Neutrophil (primary cell): ENCODE measurements at regions not wholly inside any gene's neighbourhood (a gene's known extent, or its start where the extent isn't known, plus 50 kb on each side); places are given as distances from the start of the nearest gene placed in this dataset.

ENCODE experiments used
- H3K27ac ChIP-seq: fragments of 200-600 bp; sonication (generic); 2 replicates; pipeline ENCODE4 v1.5.1; 2016; ENCODE audit warnings: mild to moderate bottlenecking, moderate library complexity
- H3K27me3 ChIP-seq: fragments of 200-600 bp; sonication (generic); 2 replicates; pipeline ENCODE4 v1.6.0; 2016; ENCODE audit warnings: mild to moderate bottlenecking
- H3K36me3 ChIP-seq: fragments of 200-600 bp; sonication (generic); 2 replicates; pipeline ENCODE4 v1.5.1; 2017
- H3K4me1 ChIP-seq, 2 experiments: fragments of 200-600 bp in 1 of 2; sonication (generic) in 1 of 2; 1 replicate in 1 of 2; 2 replicates in 1 of 2; pipeline versions ENCODE4 v1.5.1 to v1.6.1; 2013 to 2016; ENCODE audit warnings: low read depth in 1 of 2, low read length in 1 of 2, mild to moderate bottlenecking in 1 of 2, moderate library complexity in 1 of 2; ENCODE audit not compliant: control insufficient read depth in 1 of 2, insufficient read depth in 1 of 2
- H3K4me3 ChIP-seq, 2 experiments: fragments of 200-600 bp in 1 of 2; sonication (generic) in 1 of 2; 1 replicate in 1 of 2; 2 replicates in 1 of 2; pipeline ENCODE4 v1.5.1; 2013 to 2016; ENCODE audit warnings: low read depth in 1 of 2, low read length in 1 of 2, mild to moderate bottlenecking in 1 of 2, moderate library complexity in 1 of 2
- H3K9me3 ChIP-seq: fragments of 200-600 bp; sonication (generic); 2 replicates; pipeline ENCODE4 v1.5.1; 2016
- TF ChIP-seq, protein P1 (sequence below): fragments of 200-600 bp; sonication (generic); IDR thresholded peaks from 2 replicates; pipeline ENCODE4 v1.5.1; 2016; ENCODE audit warnings: antibody characterized with exemption

DNA sequence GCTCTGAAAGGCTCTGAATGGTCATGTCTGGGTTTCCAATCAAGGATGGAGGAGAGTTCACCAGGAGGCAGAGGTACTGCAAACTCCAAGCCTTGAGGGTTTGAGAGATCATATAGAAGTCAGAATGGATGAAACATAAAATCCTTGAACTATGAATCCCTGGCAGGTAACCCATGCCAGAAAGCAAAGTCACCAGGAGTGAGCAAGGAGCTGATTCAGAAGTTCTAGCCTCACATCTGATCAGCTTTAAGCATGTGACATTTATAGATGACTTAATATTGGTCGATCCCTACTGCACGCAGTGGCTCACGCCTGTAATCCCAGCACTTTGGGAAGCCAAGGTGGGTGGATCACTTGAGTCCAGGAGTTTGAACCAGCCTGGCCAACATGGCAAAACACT lies 126.1 kb upstream of the MED13L start:
- Histone ChIP-seq H3K27ac (no peak overlapping the region), H3K27me3 (no peaks in the 10 kb centered on the region), H3K4me1 (peaks cover 14 to 28% of the 10 kb centered on the region in 2 experiments), H3K36me3 (no peaks in the 10 kb centered on the region), H3K4me3 (no peak overlapping the region), H3K9me3 (peaks cover 3% of the 10 kb centered on the region)
- TF ChIP-seq, protein P1, sequence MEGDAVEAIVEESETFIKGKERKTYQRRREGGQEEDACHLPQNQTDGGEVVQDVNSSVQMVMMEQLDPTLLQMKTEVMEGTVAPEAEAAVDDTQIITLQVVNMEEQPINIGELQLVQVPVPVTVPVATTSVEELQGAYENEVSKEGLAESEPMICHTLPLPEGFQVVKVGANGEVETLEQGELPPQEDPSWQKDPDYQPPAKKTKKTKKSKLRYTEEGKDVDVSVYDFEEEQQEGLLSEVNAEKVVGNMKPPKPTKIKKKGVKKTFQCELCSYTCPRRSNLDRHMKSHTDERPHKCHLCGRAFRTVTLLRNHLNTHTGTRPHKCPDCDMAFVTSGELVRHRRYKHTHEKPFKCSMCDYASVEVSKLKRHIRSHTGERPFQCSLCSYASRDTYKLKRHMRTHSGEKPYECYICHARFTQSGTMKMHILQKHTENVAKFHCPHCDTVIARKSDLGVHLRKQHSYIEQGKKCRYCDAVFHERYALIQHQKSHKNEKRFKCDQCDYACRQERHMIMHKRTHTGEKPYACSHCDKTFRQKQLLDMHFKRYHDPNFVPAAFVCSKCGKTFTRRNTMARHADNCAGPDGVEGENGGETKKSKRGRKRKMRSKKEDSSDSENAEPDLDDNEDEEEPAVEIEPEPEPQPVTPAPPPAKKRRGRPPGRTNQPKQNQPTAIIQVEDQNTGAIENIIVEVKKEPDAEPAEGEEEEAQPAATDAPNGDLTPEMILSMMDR = no peak

DNA sequence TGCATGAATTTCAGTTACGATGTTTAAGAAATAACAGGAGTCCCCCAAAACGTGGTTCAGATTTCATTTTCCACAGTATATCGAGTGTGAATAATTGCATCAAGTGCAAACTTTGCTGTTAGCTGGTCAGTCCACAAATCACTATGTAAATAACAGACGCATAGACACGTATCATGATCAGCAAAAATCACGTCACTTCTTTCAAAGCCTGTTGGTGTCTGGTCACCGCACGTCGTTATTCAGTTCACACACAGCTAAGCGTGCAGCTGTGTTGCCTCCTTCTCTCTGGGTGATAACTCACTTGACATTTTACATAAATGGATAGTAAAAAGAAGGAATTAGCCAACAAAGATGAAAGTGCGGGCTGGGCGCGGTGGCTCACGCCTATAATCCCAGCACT lies 126.8 kb upstream of the MED13L start:
- TF ChIP-seq, protein P1 = no peak
- peaks cover 14 to 28% of the 10 kb centered on the region in 2 experiments for H3K4me1 ChIP-seq
- peaks cover 3% of the 10 kb centered on the region for H3K9me3 ChIP-seq
- no peaks in the 10 kb centered on the region for H3K36me3 ChIP-seq
- no peak overlapping the region for H3K27ac ChIP-seq
- H3K27me3 ChIP-seq = no peaks in the 10 kb centered on the region
- no peak overlapping the region for H3K4me3 ChIP-seq

DNA sequence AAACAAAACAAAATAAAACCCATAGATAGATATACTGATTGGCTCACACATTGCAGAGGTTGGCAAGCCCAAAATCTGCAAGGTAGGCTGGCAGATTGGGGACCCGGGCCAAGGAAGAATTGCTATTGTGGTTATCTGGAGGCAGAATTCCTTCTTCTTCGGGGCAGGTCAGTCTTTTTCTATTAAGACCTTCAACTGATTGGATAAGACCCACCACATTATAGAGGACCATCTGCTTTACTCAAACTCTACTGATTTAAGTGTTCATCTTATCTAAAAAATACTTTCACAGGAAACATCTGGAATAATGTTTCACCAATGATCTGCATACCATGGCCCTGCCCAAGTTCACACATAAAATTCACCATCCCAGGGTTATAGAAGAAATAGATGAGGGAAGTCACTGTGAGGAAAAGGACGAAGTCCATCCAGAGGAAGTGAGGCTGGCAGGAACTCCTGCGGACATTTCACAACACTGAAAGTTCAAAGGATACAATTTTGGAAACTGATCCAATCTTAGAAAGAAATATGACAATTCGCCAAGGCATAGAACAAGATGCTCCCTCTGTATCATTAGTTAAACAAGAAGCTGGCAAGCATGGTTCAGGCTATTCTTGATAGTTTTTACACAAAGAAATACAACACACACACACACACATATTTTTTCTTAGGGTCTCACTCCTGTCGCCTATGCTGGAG lies 127.6 kb upstream of the MED13L start:
- peaks cover 14 to 28% of the 10 kb centered on the region in 2 experiments for H3K4me1 ChIP-seq
- no peaks in the 10 kb centered on the region for H3K36me3 ChIP-seq
- H3K27ac ChIP-seq = no peak overlapping the region
- TF ChIP-seq, protein P1 = no peak
- H3K4me3 ChIP-seq = no peak overlapping the region
- peaks cover 3% of the 10 kb centered on the region for H3K9me3 ChIP-seq
- no peaks in the 10 kb centered on the region for H3K27me3 ChIP-seq

DNA sequence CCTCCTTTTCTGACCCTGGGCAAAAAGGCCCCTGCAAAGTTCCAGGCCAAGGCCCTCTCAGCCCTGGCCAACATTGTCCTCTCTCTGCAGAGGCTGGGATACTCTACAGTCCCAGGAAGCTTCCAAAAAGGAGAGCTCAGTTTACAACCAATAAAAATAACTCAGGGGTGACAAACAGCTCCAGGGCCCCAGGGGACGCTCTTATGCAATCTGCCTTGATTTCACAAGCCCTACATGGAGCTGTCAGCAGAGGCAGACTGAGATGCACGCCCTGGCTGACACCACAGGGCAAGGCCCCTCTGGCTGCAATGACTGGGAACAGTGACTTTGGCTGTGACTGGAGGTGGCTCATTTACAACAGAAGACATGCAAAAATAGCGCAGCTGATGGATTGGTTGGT lies 129.0 kb upstream of the MED13L start:
- Histone ChIP-seq H3K4me3 (no peak overlapping the region), H3K36me3 (no peaks in the 10 kb centered on the region), H3K4me1 (peaks cover 20 to 29% of the 10 kb centered on the region in 2 experiments), H3K27me3 (no peaks in the 10 kb centered on the region), H3K9me3 (no peaks in the 10 kb centered on the region), H3K27ac (peak overlapping the region; percentile 13)
- TF ChIP-seq, protein P1 = no peak

DNA sequence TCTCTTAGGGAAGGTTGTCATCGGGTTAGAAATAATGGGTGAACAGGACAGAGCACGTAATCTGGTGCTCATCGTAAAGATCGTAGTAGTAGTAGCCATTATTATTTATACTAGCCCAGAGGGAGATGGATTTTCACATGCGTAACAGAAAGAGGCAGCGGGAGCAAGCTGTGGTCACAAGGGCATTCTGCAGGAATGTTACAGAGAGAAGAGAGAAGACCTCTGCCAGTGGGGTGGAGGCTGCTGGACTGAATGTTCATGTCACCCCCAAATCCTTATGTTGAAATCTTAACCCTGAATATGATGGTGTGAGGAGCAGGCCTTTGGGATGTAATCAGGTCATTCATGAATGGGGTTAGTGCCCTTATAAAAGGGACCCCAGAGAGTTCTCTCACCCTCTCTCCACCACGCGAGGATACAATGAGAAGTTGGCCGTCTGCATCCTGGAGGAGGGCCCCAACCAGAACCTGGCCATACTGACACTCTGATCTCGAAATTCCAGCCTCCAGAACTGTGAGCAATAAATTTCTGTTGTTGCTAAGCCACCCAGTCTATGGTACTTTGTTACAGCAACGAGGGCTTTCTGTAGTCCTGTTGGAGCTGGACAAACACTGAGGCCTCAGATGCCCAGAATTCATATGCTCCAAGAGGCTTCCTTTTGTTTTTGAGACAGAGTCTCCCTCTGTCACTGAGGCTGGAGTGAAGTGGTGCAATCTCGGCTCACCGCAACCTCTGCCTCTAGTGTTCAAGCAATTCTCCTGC lies 131.2 kb upstream of the MED13L start:
- no peaks in the 10 kb centered on the region for H3K27me3 ChIP-seq
- H3K36me3 ChIP-seq = no peaks in the 10 kb centered on the region
- no peak overlapping the region for H3K4me3 ChIP-seq
- TF ChIP-seq, protein P1 = no peak
- H3K9me3 ChIP-seq = no peaks in the 10 kb centered on the region
- no peak overlapping the region for H3K27ac ChIP-seq
- H3K4me1 ChIP-seq = peaks cover 20 to 29% of the 10 kb centered on the region in 2 experiments
